Activated T-cell treated with anti-CD3 and anti-CD28 coated beads for 4 hours (primary cell): ENCODE measurements at regions not wholly inside any gene's neighbourhood (a gene's known extent, or its start where the extent isn't known, plus 50 kb on each side); places are given as distances from the start of the nearest gene placed in this dataset.

Experiments
- DNase-seq: peaks from one replicate; pipeline ENCODE4 v3.0.0-alpha.2; 2020

- no peak for DNase-seq
Observed at GRCh38 chr1:34671887-34672286, 83.0 kb upstream of the GJB5 start.

GRCh38 chr1:34681480-34682451, 73.1 kb upstream of the GJB5 start:
- DNase-seq: peak; percentile 33

GRCh38 chr1:34682452-34683223, 72.2 kb upstream of the GJB5 start:
- no peak for DNase-seq

GRCh38 chr1:34683616-34684015, 71.2 kb upstream of the GJB5 start:
- no peak for DNase-seq

DNA sequence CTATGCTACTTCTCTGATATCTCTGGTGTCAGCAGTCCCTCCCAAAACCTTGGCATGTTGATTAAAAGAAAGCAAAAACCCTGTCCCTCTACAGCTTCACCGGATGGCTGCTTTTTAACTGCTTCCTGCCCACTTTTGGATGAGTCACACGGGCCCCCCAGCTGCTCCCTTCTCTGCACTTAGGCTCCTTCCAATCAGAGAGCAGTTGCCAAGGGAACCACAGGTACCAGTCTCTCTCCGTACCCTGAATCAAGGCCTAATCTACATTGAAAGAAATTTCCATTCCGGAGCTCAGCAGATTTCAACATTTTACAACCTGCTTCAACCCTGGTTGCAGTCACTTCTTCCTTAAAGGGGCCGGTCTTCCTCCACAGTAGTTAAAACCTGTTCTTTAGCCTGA, 70.6 kb upstream of the GJB5 start:
- no peak for DNase-seq

DNA sequence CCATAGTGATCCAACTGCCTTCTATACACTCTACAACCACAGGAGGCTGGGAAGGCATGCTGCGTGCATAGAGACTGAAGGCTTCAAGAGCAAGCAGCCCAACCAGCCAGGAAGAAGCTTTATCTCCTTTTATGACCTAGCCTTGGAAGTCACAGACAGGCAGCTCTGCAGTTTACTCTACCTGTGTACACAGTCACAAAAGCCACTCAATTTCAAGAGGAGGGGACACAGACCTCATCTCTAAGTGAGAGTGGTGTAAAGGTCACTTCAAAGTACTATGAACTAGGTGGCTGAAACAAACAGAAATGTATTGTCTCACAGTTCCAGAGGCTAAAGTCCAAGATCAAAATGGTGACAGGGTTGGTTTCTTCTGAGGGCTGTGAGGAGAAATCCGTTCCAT, 69.6 kb upstream of the GJB5 start:
- DNase-seq: no peak

DNA sequence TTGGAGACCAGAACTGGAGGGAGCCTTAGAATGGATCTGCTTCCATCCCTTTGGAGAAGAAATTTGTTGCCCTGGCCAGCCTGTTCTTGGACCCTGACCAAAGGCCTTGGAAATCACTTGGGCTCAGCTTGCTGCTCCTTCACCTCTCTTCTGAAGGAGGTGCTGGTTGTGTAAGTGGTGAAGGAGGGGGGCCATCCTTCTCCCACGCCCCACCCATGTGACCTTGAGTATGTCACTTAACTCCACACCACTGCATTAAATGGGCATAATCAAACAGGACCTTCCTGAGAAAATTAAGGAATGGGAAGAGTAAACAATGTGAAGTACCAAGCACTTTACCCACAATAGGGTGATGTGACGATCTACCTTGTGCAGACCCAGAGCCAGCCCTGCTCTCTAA, 68.3 kb upstream of the GJB5 start:
- no peak for DNase-seq

GRCh38 chr1:34688006-34688741, 66.7 kb upstream of the GJB5 start:
- DNase-seq: no peak

- no peak for DNase-seq
Observed at GRCh38 chr1:34690269-34690668, 64.6 kb upstream of the GJB5 start.

DNA sequence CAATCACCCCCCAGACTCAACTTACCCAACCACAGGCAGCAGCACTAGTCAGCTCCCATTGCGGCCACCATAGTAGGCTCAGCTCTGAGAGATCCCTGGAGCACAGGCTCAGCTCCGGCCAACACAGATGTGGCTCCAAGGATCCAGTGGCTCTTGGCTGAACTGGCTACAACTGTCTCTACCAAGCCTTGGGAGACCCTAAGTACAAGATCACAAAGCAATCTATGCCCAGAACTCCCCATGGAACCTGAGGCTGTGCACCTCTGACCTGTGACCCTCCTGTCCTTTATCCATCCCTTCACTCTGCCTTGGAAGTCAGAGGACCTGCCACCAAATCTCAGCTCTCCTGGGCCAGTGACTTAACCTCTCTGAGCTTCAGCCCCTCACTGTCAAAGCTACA, 61.8 kb upstream of the GJB5 start:
- DNase-seq: no peak

DNA sequence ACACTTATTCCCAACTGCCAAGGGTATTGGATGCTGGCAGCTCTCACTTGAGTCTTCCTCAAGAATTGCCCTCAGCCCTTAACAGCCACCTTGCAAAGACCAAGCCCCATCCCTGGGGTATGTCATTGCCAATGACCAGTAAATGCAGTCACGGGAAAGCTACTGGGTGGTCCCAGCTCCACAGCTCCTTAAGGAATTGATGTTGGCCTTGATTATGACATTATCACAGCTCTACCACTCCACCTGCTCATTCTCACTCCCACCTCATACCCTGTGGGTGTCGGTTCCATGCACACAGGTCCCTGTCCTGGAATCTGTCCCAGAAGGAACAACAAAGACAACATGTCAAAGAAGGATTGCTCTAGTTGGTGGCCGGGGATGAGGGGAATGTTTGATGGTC, 60.5 kb upstream of the GJB5 start:
- no peak for DNase-seq

DNA sequence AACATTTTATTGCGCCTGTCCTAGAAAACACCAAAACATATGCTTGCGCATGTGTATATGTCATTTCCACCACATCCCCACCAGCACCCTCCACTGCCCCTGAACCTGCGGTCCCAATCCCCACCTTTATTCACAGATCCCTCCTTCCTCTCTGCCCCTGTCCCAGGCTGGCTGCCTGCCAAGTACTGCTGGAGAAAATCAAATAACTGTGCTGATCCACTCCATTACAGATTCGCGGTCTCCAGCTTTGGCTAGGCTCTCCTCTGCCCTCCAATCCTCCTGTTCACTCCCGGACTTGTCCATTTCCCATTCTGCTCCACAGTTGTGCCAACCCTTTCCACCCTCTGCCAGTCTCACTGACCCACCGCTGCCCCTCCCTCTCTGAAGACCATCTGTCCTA, 59.3 kb upstream of the GJB5 start:
- no peak for DNase-seq

GRCh38 chr1:34696230-34696629, 58.6 kb upstream of the GJB5 start:
- no peak for DNase-seq

DNA sequence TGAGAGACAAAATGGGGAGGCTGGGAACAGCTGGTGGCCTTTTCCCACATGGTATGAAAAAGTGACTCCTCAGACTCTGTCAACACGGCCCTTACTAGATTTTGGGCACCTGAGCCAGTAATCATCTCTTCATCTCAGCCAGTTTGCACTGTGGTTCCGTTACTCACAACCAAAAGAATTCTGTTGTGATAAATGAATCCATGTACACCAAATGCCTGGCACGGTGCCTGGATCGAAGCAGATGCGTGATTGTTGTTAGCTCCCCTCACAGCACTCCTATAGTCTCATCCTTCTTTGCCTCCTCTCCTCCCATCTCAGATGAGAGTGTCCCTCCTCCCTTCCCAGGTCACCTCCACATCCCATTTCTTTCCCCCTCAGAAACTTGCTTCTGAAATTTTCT, 57.9 kb upstream of the GJB5 start:
- DNase-seq: no peak

GRCh38 chr1:34697818-34698217, 57.0 kb upstream of the GJB5 start:
- DNase-seq: no peak

GRCh38 chr1:34701326-34702060, 53.4 kb upstream of the GJB5 start:
- DNase-seq: no peak
